Testis (tissue), 2 donors: ENCODE measurements at regions not wholly inside any gene's neighbourhood (a gene's known extent, or its start where the extent isn't known, plus 50 kb on each side); places are given as distances from the start of the nearest gene placed in this dataset.
A peak's percentile ranks its signal among the peaks of the same experiment; 100 is the strongest.

Experiments used
- DNase-seq: peaks from one replicate; pipeline ENCODE4 v3.0.0-alpha.2; 2019
- H3K27ac ChIP-seq, 2 donors: fragments of 200-600 bp; sonication (generic); one replicate each; pipeline ENCODE4 v1.5.1; 2019
- H3K27me3 ChIP-seq: fragments of 200-600 bp; sonication (generic); one replicate; pipeline ENCODE4 v1.5.1; 2019
- H3K36me3 ChIP-seq: fragments of 200-600 bp; sonication (generic); one replicate; pipeline ENCODE4 v1.5.1; 2017; ENCODE audit warnings: low read depth; ENCODE audit errors: missing control alignments
- H3K4me1 ChIP-seq: fragments of 200-600 bp; sonication (generic); one replicate; pipeline ENCODE4 v1.5.1; 2019
- H3K4me3 ChIP-seq, 2 donors: fragments of 200-600 bp; sonication (generic); one replicate each; pipeline ENCODE4 v1.5.1; 2017 to 2019
- H3K9me3 ChIP-seq: fragments of 200-600 bp; sonication (generic); one replicate; pipeline ENCODE4 v1.5.1; 2017
- CTCF ChIP-seq, 3 experiments: fragments of 450-650 bp in 2 of 3; fragments of 200-600 bp in 1 of 3; sonication (generic) in 1 of 3; IDR thresholded peaks; one replicate each; pipeline ENCODE4 v1.5.1; 2016 to 2019; ENCODE audit warnings: antibody characterized with exemption in 3 of 3, mild to moderate bottlenecking in 2 of 3, moderate library complexity in 1 of 3
- POLR2A ChIP-seq: fragments of 450-650 bp; IDR thresholded peaks from one replicate; pipeline ENCODE4 v1.6.1; 2017; ENCODE audit warnings: antibody characterized with exemption, mild to moderate bottlenecking, moderate library complexity
- WGBS, 2 donors: methylation state at CpG; one replicate each; pipeline ENCODE4 v1.1.5; 2018; 5-methylcytosine and 5-hydroxymethylcytosine counted together
- intact Hi-C: fragments of 100-400 bp; cut with DNase I; formaldehyde crosslinking; loops from one replicate; pipeline ENCODE4 v1.15.1; 2023; ENCODE audit warnings: low total_unique reads

GRCh38 chr5:34510002-34510401, 146.1 kb upstream of the RAI14 start:
- intact Hi-C loops: no loop called here
- H3K27me3 ChIP-seq: no peaks in the 10 kb centered on the region
- no peaks in the 10 kb centered on the region for H3K36me3 ChIP-seq
- no peak for DNase-seq
- H3K9me3 ChIP-seq: no peaks in the 10 kb centered on the region
- no peak overlapping the region for H3K4me3 ChIP-seq
- H3K4me1 ChIP-seq: no peaks in the 10 kb centered on the region
- no peak overlapping the region for H3K27ac ChIP-seq
- TF ChIP-seq POLR2A (no peak), CTCF (IDR thresholded peaks at IDR 0.05) (no peak)
- WGBS, 2 donors: 33 to 43% methylated on average over 5 of the region's 5 CpGs

- Histone ChIP-seq H3K9me3 (no peaks in the 10 kb centered on the region), H3K4me3 (no peak overlapping the region), H3K27ac (peak overlapping the region in 1 of 2 donors; percentile 65), H3K36me3 (no peaks in the 10 kb centered on the region), H3K4me1 (no peaks in the 10 kb centered on the region), H3K27me3 (no peaks in the 10 kb centered on the region)
- TF ChIP-seq POLR2A (no peak), CTCF (IDR thresholded peaks at IDR 0.05) (no peak)
- no peak for DNase-seq
- WGBS, 2 donors: 52 to 54% methylated on average over 4 of the region's 4 CpGs
- intact Hi-C loops: no loop called here
These were observed 145.1 kb upstream of the RAI14 start for GRCh38 chr5:34511063-34511462.

GRCh38 chr5:34511481-34511880, 144.6 kb upstream of the RAI14 start:
- intact Hi-C loops: no loop called here
- peak overlapping the region in 1 of 2 donors; percentile 65 for H3K27ac ChIP-seq
- no peaks in the 10 kb centered on the region for H3K4me1 ChIP-seq
- no peaks in the 10 kb centered on the region for H3K36me3 ChIP-seq
- H3K27me3 ChIP-seq: no peaks in the 10 kb centered on the region
- no peak for DNase-seq
- WGBS, 2 donors: 59 to 67% methylated on average over 1 of the region's 1 CpG
- H3K4me3 ChIP-seq: no peak overlapping the region
- TF ChIP-seq POLR2A (no peak), CTCF (IDR thresholded peaks at IDR 0.05) (no peak)
- H3K9me3 ChIP-seq: no peaks in the 10 kb centered on the region

GRCh38 chr5:34511915-34512314, 144.2 kb upstream of the RAI14 start:
- H3K4me3 ChIP-seq: no peak overlapping the region
- no peaks in the 10 kb centered on the region for H3K36me3 ChIP-seq
- TF ChIP-seq POLR2A (no peak), CTCF (IDR thresholded peaks at IDR 0.05) (no peak)
- H3K27ac ChIP-seq: peak overlapping the region in 1 of 2 donors; percentile 65
- no peaks in the 10 kb centered on the region for H3K27me3 ChIP-seq
- intact Hi-C loops: no loop called here
- H3K9me3 ChIP-seq: no peaks in the 10 kb centered on the region
- WGBS, 2 donors: 44 to 50% methylated on average over 2 of the region's 2 CpGs
- peak; percentile 65 for DNase-seq
- no peaks in the 10 kb centered on the region for H3K4me1 ChIP-seq

GRCh38 chr5:34516166-34516565, 140.0 kb upstream of the RAI14 start:
- no peak for DNase-seq
- Histone ChIP-seq H3K36me3 (no peaks in the 10 kb centered on the region), H3K4me3 (no peak overlapping the region), H3K27me3 (no peaks in the 10 kb centered on the region), H3K27ac (no peak overlapping the region), H3K4me1 (no peaks in the 10 kb centered on the region), H3K9me3 (no peaks in the 10 kb centered on the region)
- intact Hi-C loops: no loop called here
- 90 to 93% methylated on average over 1 of the region's 1 CpG for WGBS, 2 donors
- TF ChIP-seq CTCF (IDR thresholded peaks at IDR 0.05): no peak
- TF ChIP-seq POLR2A: no peak
